ENCODE measurements at regions not wholly inside any gene's neighbourhood (a gene's known extent, or its start where the extent isn't known, plus 50 kb on each side); places are given as distances from the start of the nearest gene placed in this dataset.

- no peaks in the 10 kb centered on the region for H3K27me3 ChIP-seq (ENCODE audit: low read length)
- no peak overlapping the region for H3K4me3 ChIP-seq (ENCODE audit: insufficient read depth, low read length, poor library complexity, severe bottlenecking)
- H3K27ac ChIP-seq (ENCODE audit: low read depth, low read length) = no peak overlapping the region
- no peak overlapping the region for H2AFZ ChIP-seq (ENCODE audit: low read depth, low read length, severe bottlenecking)
- H3K9ac ChIP-seq (ENCODE audit: low read length) = no peak overlapping the region
- no peak for TF ChIP-seq EZH2phosphoT487 (conservative IDR thresholded peaks at IDR 0.05; ENCODE audit: low read length)
- TF ChIP-seq, protein P1, sequence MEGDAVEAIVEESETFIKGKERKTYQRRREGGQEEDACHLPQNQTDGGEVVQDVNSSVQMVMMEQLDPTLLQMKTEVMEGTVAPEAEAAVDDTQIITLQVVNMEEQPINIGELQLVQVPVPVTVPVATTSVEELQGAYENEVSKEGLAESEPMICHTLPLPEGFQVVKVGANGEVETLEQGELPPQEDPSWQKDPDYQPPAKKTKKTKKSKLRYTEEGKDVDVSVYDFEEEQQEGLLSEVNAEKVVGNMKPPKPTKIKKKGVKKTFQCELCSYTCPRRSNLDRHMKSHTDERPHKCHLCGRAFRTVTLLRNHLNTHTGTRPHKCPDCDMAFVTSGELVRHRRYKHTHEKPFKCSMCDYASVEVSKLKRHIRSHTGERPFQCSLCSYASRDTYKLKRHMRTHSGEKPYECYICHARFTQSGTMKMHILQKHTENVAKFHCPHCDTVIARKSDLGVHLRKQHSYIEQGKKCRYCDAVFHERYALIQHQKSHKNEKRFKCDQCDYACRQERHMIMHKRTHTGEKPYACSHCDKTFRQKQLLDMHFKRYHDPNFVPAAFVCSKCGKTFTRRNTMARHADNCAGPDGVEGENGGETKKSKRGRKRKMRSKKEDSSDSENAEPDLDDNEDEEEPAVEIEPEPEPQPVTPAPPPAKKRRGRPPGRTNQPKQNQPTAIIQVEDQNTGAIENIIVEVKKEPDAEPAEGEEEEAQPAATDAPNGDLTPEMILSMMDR (IDR thresholded peaks at IDR 0.05; ENCODE audit: insufficient read depth, low read length, poor library complexity, severe bottlenecking) = no peak
- H3K36me3 ChIP-seq (ENCODE audit: low read length) = no peaks in the 10 kb centered on the region
- no peak overlapping the region for H3K4me2 ChIP-seq (ENCODE audit: low read depth, low read length, poor library complexity, severe bottlenecking)
- H3K9me3 ChIP-seq (ENCODE audit: insufficient read depth, low read length) = no peaks in the 10 kb centered on the region
- H3K9me2 ChIP-seq (replicated peaks; ENCODE audit: insufficient read depth, low read length) = no peaks in the 10 kb centered on the region
- no peaks in the 10 kb centered on the region for H4K20me1 ChIP-seq (ENCODE audit: low read depth, low read length)
- H3F3A ChIP-seq (ENCODE audit: insufficient read depth) = no peaks in the 10 kb centered on the region
- H3K79me2 ChIP-seq (ENCODE audit: insufficient read depth, low read length) = no peaks in the 10 kb centered on the region
Observed at GRCh38 chr16:59432896-59433295, 698.8 kb upstream of the GOT2 start.

GRCh38 chr16:59432276-59432675 lies 698.2 kb upstream of the GOT2 start:
- TF ChIP-seq EZH2phosphoT487 (conservative IDR thresholded peaks at IDR 0.05; ENCODE audit: low read length) = no peak
- TF ChIP-seq, protein P1 (IDR thresholded peaks at IDR 0.05; ENCODE audit: insufficient read depth, low read length, poor library complexity, severe bottlenecking) = no peak
- no peaks in the 10 kb centered on the region for H3K36me3 ChIP-seq (ENCODE audit: low read length)

GRCh38 chr16:59424714-59425273 lies 690.7 kb upstream of the GOT2 start:
- H3K79me2 ChIP-seq (ENCODE audit: insufficient read depth, low read length) = no peaks in the 10 kb centered on the region
- no peaks in the 10 kb centered on the region for H3K9me3 ChIP-seq (ENCODE audit: insufficient read depth, low read length)
- no peak overlapping the region for H2AFZ ChIP-seq (ENCODE audit: low read depth, low read length, severe bottlenecking)
- no peaks in the 10 kb centered on the region for H3K27me3 ChIP-seq (ENCODE audit: low read length)
- TF ChIP-seq EZH2phosphoT487 (conservative IDR thresholded peaks at IDR 0.05; ENCODE audit: low read length) = no peak
- TF ChIP-seq, protein P1 (IDR thresholded peaks at IDR 0.05; ENCODE audit: insufficient read depth, low read length, poor library complexity, severe bottlenecking) = no peak
- H4K20me1 ChIP-seq (ENCODE audit: low read depth, low read length) = no peaks in the 10 kb centered on the region
- no peak overlapping the region for H3K27ac ChIP-seq (ENCODE audit: low read depth, low read length)
- H3K36me3 ChIP-seq (ENCODE audit: low read length) = no peaks in the 10 kb centered on the region
- no peak overlapping the region for H3K4me3 ChIP-seq (ENCODE audit: insufficient read depth, low read length, poor library complexity, severe bottlenecking)
- H3F3A ChIP-seq (ENCODE audit: insufficient read depth) = no peaks in the 10 kb centered on the region
- H3K9me2 ChIP-seq (replicated peaks; ENCODE audit: insufficient read depth, low read length) = no peaks in the 10 kb centered on the region
- H3K4me2 ChIP-seq (ENCODE audit: low read depth, low read length, poor library complexity, severe bottlenecking) = no peak overlapping the region
- H3K9ac ChIP-seq (ENCODE audit: low read length) = no peak overlapping the region

More at GRCh38 chr16:59432276-59432675, 698.2 kb upstream of the GOT2 start:
- H3K9me2 ChIP-seq (replicated peaks; ENCODE audit: insufficient read depth, low read length) = no peaks in the 10 kb centered on the region
- H4K20me1 ChIP-seq (ENCODE audit: low read depth, low read length) = no peaks in the 10 kb centered on the region
- no peaks in the 10 kb centered on the region for H3F3A ChIP-seq (ENCODE audit: insufficient read depth)
- no peaks in the 10 kb centered on the region for H3K79me2 ChIP-seq (ENCODE audit: insufficient read depth, low read length)
- no peak overlapping the region for H3K27ac ChIP-seq (ENCODE audit: low read depth, low read length)
- H3K9me3 ChIP-seq (ENCODE audit: insufficient read depth, low read length) = no peaks in the 10 kb centered on the region
- no peaks in the 10 kb centered on the region for H3K27me3 ChIP-seq (ENCODE audit: low read length)
- H3K9ac ChIP-seq (ENCODE audit: low read length) = no peak overlapping the region
- no peak overlapping the region for H3K4me3 ChIP-seq (ENCODE audit: insufficient read depth, low read length, poor library complexity, severe bottlenecking)
- no peak overlapping the region for H3K4me2 ChIP-seq (ENCODE audit: low read depth, low read length, poor library complexity, severe bottlenecking)
- no peak overlapping the region for H2AFZ ChIP-seq (ENCODE audit: low read depth, low read length, severe bottlenecking)

Measured in SU-DHL-6 (cell line).